HG02884 (cell line): ENCODE measurements at regions not wholly inside any gene's neighbourhood (a gene's known extent, or its start where the extent isn't known, plus 50 kb on each side); places are given as distances from the start of the nearest gene placed in this dataset.
"Not testable (repeated sequence)": the region's sequence is repeated elsewhere in the genome, so short reads cannot be mapped to it uniquely, and the experiment has no call there.

Source experiments
- ATAC-seq: cut with Tn5 transposase; IDR thresholded peaks from one replicate; pipeline ENCODE4 v1.9.1; 2021; ENCODE audit warnings: mild to moderate bottlenecking, moderate library complexity; ENCODE audit not compliant: unreplicated experiment

- no peak for ATAC-seq
Observed at GRCh38 chr1:80624682-80625081, 1176.1 kb upstream of the ADGRL2 start.

- ATAC-seq = no peak
Observed at GRCh38 chr1:80607064-80607463, 1193.7 kb upstream of the ADGRL2 start.

GRCh38 chr1:80594013-80594412 is 1206.7 kb upstream of the ADGRL2 start:
- no peak for ATAC-seq

GRCh38 chr1:80593197-80593596 is 1207.5 kb upstream of the ADGRL2 start:
- ATAC-seq = no peak

- no peak for ATAC-seq
Observed at GRCh38 chr1:80582980-80583379, 1217.8 kb upstream of the ADGRL2 start.

GRCh38 chr1:80579055-80579454 is 1221.7 kb upstream of the ADGRL2 start:
- no peak for ATAC-seq

GRCh38 chr1:80566867-80567266 is 1233.9 kb upstream of the ADGRL2 start:
- ATAC-seq = no peak

GRCh38 chr1:80566123-80566522 is 1234.6 kb upstream of the ADGRL2 start:
- no peak for ATAC-seq

GRCh38 chr1:80565406-80565805 is 1235.3 kb upstream of the ADGRL2 start:
- no peak for ATAC-seq

- no peak for ATAC-seq
Observed at GRCh38 chr1:80542231-80542630, 1258.5 kb upstream of the ADGRL2 start.

GRCh38 chr1:80540596-80540995 is 1260.1 kb upstream of the ADGRL2 start:
- ATAC-seq = no peak

GRCh38 chr1:80540149-80540548 is 1260.6 kb upstream of the ADGRL2 start:
- no peak for ATAC-seq

- ATAC-seq = not testable (repeated sequence)
Observed at GRCh38 chr1:80539298-80539697, 1261.4 kb upstream of the ADGRL2 start.

GRCh38 chr1:80536461-80536860 is 1264.3 kb upstream of the ADGRL2 start:
- no peak for ATAC-seq

GRCh38 chr1:80535466-80535865 is 1265.3 kb upstream of the ADGRL2 start:
- no peak for ATAC-seq

- ATAC-seq = no peak
Observed at GRCh38 chr1:80534606-80535360, 1266.0 kb upstream of the ADGRL2 start.

- no peak for ATAC-seq
Observed at GRCh38 chr1:80533775-80534334, 1266.9 kb upstream of the ADGRL2 start.

- no peak for ATAC-seq
Observed at GRCh38 chr1:80533093-80533492, 1267.6 kb upstream of the ADGRL2 start.

- no peak for ATAC-seq
Observed at GRCh38 chr1:80531182-80531581, 1269.6 kb upstream of the ADGRL2 start.

- no peak for ATAC-seq
Observed at GRCh38 chr1:80529546-80529945, 1271.2 kb upstream of the ADGRL2 start.

- no peak for ATAC-seq
Observed at GRCh38 chr1:80523861-80524260, 1276.9 kb upstream of the ADGRL2 start.

- not testable (repeated sequence) for ATAC-seq
Observed at GRCh38 chr1:80523071-80523470, 1277.7 kb upstream of the ADGRL2 start.

- ATAC-seq = no peak
Observed at GRCh38 chr1:80520949-80521348, 1279.8 kb upstream of the ADGRL2 start.
